Right atrium auricular region (tissue), 2 donors: ENCODE measurements at regions not wholly inside any gene's neighbourhood (a gene's known extent, or its start where the extent isn't known, plus 50 kb on each side); places are given as distances from the start of the nearest gene placed in this dataset.

ENCODE experiments used
- DNase-seq: peaks from one replicate; pipeline ENCODE4 v3.0.0-alpha.2; 2019; ENCODE audit warnings: low spot score
- H3K27ac ChIP-seq, 2 donors: fragments of 200-600 bp; sonication (generic); 1 replicate in 1 of 2; 2 replicates in 1 of 2; pipeline ENCODE4 v1.5.1; 2016 to 2019
- H3K27me3 ChIP-seq, 2 donors: fragments of 200-600 bp; sonication (generic); one replicate each; pipeline versions ENCODE4 v1.5.1 to v1.6.0; 2017 to 2019
- H3K36me3 ChIP-seq: fragments of 200-600 bp; sonication (generic); one replicate; pipeline ENCODE4 v1.5.1; 2016
- H3K4me1 ChIP-seq, 2 donors: fragments of 200-600 bp; sonication (generic); one replicate each; pipeline versions ENCODE4 v1.5.1 to v1.6.0; 2017 to 2019
- H3K4me3 ChIP-seq, 2 donors: fragments of 200-600 bp; sonication (generic); 1 replicate in 1 of 2; 2 replicates in 1 of 2; pipeline ENCODE4 v1.5.1; 2017 to 2019; ENCODE audit warnings: mild to moderate bottlenecking in 1 of 2, moderate library complexity in 1 of 2
- H3K9me3 ChIP-seq, 2 donors: fragments of 200-600 bp; sonication (generic); one replicate each; pipeline ENCODE4 v1.5.1; 2019
- TF ChIP-seq, protein P1 (sequence below), 2 donors: fragments of 200-600 bp; sonication (generic); IDR thresholded peaks; one replicate each; pipeline ENCODE4 v1.5.1; 2019; ENCODE audit warnings: antibody characterized with exemption in 2 of 2

DNA sequence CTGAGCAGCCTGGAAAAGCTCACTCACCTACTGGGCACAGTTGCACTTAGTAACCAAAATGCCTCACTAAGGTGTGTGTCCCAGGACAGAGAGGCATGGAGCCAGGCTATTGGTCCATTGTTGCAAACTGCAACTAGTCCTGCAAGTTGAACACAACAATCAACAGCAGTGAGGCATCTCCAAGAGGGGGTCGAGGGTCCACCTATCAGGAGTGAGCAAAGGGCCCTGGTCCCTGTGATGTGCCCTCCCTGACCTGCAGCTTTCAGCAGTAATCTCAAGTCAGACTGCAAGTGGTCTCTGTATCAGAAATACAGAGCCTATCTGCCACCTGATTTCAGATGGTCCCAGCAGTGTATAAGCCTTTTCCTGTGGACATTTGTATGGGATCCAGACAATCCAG lies 50.2 kb upstream of the TGM3 start:
- no peak for DNase-seq
- TF ChIP-seq, protein P1, sequence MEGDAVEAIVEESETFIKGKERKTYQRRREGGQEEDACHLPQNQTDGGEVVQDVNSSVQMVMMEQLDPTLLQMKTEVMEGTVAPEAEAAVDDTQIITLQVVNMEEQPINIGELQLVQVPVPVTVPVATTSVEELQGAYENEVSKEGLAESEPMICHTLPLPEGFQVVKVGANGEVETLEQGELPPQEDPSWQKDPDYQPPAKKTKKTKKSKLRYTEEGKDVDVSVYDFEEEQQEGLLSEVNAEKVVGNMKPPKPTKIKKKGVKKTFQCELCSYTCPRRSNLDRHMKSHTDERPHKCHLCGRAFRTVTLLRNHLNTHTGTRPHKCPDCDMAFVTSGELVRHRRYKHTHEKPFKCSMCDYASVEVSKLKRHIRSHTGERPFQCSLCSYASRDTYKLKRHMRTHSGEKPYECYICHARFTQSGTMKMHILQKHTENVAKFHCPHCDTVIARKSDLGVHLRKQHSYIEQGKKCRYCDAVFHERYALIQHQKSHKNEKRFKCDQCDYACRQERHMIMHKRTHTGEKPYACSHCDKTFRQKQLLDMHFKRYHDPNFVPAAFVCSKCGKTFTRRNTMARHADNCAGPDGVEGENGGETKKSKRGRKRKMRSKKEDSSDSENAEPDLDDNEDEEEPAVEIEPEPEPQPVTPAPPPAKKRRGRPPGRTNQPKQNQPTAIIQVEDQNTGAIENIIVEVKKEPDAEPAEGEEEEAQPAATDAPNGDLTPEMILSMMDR (IDR thresholded peaks at IDR 0.05), result no peak
- H3K27me3 ChIP-seq, result no peaks in the 10 kb centered on the region

More for the DNA sequence above, 50.2 kb upstream of the TGM3 start:
- Histone ChIP-seq H3K9me3 (no peaks in the 10 kb centered on the region), H3K27ac (no peak overlapping the region), H3K36me3 (no peaks in the 10 kb centered on the region), H3K4me3 (no peak overlapping the region), H3K4me1 (no peaks in the 10 kb centered on the region)
